IMR-90 (cell line): ENCODE measurements at regions not wholly inside any gene's neighbourhood (a gene's known extent, or its start where the extent isn't known, plus 50 kb on each side); places are given as distances from the start of the nearest gene placed in this dataset.

Experiments used
- ATAC-seq: fragments of 200-7000 bp; cut with Tn5 transposase; 2 replicates; pipeline ENCODE4 v1.9.1; 2020; ENCODE audit warnings: low read depth, mild to moderate bottlenecking, moderate library complexity
- BruUV-seq: library from RNA; stranded (reverse); fragments of 400-500 nt; replicated peaks from 2 replicates; lab custom pipeline; 2021; lab: Mats Ljungman, UMichigan
- CTCF ChIA-PET: fragments of 300-600 bp; formaldehyde crosslinking; extraction: SDS; loops from one replicate; lab custom pipeline; 2021; ENCODE audit warnings: antibody characterized with exemption; lab: Yijun Ruan, JAX
- POLR2A ChIA-PET: fragments of 300-600 bp; sonication (Branson Sonifier 250); formaldehyde crosslinking; loops from one replicate; lab custom pipeline; 2022; ENCODE audit warnings: antibody characterized with exemption; ENCODE audit not compliant: unreplicated experiment; lab: Charles Lee
- DNase-seq: peaks from one replicate; pipeline ENCODE4 v3.0.0; 2013
- H2AFZ ChIP-seq: replicated peaks from 2 replicates; pipeline ENCODE3; 2013; ENCODE audit warnings: low read length, mild to moderate bottlenecking; ENCODE audit not compliant: poor library complexity
- H2AK5ac ChIP-seq: 2 replicates; pipeline ENCODE4 v1.6.1; 2013; ENCODE audit warnings: low read depth, low read length, inconsistent platforms
- H2AK9ac ChIP-seq: replicated peaks from 2 replicates; pipeline ENCODE3; 2013; ENCODE audit warnings: mild to moderate bottlenecking, low read depth, low read length, moderate library complexity; ENCODE audit not compliant: poor library complexity
- H2BK120ac ChIP-seq: 2 replicates; pipeline ENCODE4 v1.6.1; 2013; ENCODE audit warnings: low read depth, low read length, inconsistent platforms
- H2BK15ac ChIP-seq: 3 replicates; pipeline ENCODE4 v1.6.1; 2013; ENCODE audit warnings: low read depth, low read length, inconsistent platforms
- H2BK20ac ChIP-seq: 2 replicates; pipeline ENCODE4 v1.6.1; 2013; ENCODE audit warnings: low read depth, mild to moderate bottlenecking, inconsistent platforms, low read length, moderate library complexity
- H2BK5ac ChIP-seq: 2 replicates; pipeline ENCODE4 v1.6.1; 2013; ENCODE audit warnings: mild to moderate bottlenecking, low read depth, low read length, inconsistent platforms; ENCODE audit not compliant: poor library complexity, severe bottlenecking
- H3K14ac ChIP-seq: replicated peaks from 2 replicates; pipeline ENCODE4 v1.6.1; 2013; ENCODE audit warnings: low read depth, low read length, inconsistent platforms
- H3K18ac ChIP-seq: 2 replicates; pipeline ENCODE4 v1.6.1; 2013; ENCODE audit warnings: low read depth, low read length, control low read depth
- H3K23ac ChIP-seq: 2 replicates; pipeline ENCODE4 v1.6.1; 2013; ENCODE audit warnings: low read depth, low read length, inconsistent platforms
- H3K27ac ChIP-seq: 2 replicates; pipeline ENCODE4 v1.5.1; 2013; ENCODE audit warnings: mild to moderate bottlenecking, control low read depth, low read length; ENCODE audit not compliant: insufficient read depth
- H3K27me3 ChIP-seq: 2 replicates; pipeline ENCODE4 v1.6.1; 2013; ENCODE audit warnings: low read length; ENCODE audit not compliant: control insufficient read depth, insufficient read depth
- H3K36me3 ChIP-seq: 2 replicates; pipeline ENCODE4 v1.6.1; 2013; ENCODE audit warnings: low read length, mixed read lengths; ENCODE audit not compliant: control insufficient read depth, insufficient read depth
- H3K4ac ChIP-seq: 2 replicates; pipeline ENCODE4 v1.6.1; 2013; ENCODE audit warnings: low read depth, low read length, inconsistent platforms
- H3K4me1 ChIP-seq: 2 replicates; pipeline ENCODE4 v1.6.1; 2013; ENCODE audit warnings: low read length, mixed read lengths; ENCODE audit not compliant: control insufficient read depth, insufficient read depth
- H3K4me2 ChIP-seq: 2 replicates; pipeline ENCODE4 v1.6.1; 2013; ENCODE audit warnings: low read depth, mild to moderate bottlenecking, control low read depth, low read length, moderate library complexity
- H3K4me3 ChIP-seq: 2 replicates; pipeline ENCODE4 v1.5.1; 2013; ENCODE audit warnings: low read depth, mild to moderate bottlenecking, control low read depth, low read length, moderate library complexity; ENCODE audit not compliant: insufficient read depth
- H3K56ac ChIP-seq: 2 replicates; pipeline ENCODE4 v1.6.1; 2013; ENCODE audit warnings: low read length, inconsistent platforms; ENCODE audit not compliant: insufficient read depth; ENCODE audit errors: extremely low read depth
- H3K79me1 ChIP-seq, 2 experiments: 2 replicates each; pipeline ENCODE4 v1.6.1; 2013; ENCODE audit warnings: low read length in 2 of 2, inconsistent platforms in 1 of 2, low read depth in 1 of 2
- H3K9ac ChIP-seq: 2 replicates; pipeline ENCODE4 v1.6.1; 2013; ENCODE audit warnings: low read depth, low read length, control low read depth
- H3K9me1 ChIP-seq: 2 replicates; pipeline ENCODE4 v1.6.1; 2013; ENCODE audit warnings: low read length, inconsistent platforms; ENCODE audit not compliant: insufficient read depth
- H3K9me3 ChIP-seq: 2 replicates; pipeline ENCODE4 v1.6.1; 2013; ENCODE audit warnings: low read length; ENCODE audit not compliant: control insufficient read depth, insufficient read depth
- H4K20me1 ChIP-seq: 2 replicates; pipeline ENCODE4 v1.6.1; 2013; ENCODE audit warnings: low read length, inconsistent platforms; ENCODE audit not compliant: insufficient read depth
- H4K5ac ChIP-seq: 2 replicates; pipeline ENCODE4 v1.6.1; 2013; ENCODE audit warnings: mild to moderate bottlenecking, low read depth, low read length, control low read depth
- H4K8ac ChIP-seq, 2 experiments: 2 replicates each; pipeline ENCODE4 v1.6.1; 2013; ENCODE audit warnings: low read depth in 2 of 2, low read length in 2 of 2, control low read depth in 1 of 2, inconsistent platforms in 1 of 2
- H4K91ac ChIP-seq: 2 replicates; pipeline ENCODE4 v1.6.1; 2013; ENCODE audit warnings: low read depth, low read length, inconsistent platforms; ENCODE audit not compliant: insufficient read depth
- MAZ ChIP-seq: IDR thresholded peaks from 2 replicates; pipeline ENCODE4 v1.6.1; 2012; ENCODE audit warnings: low read depth, mild to moderate bottlenecking, low read length, improper control_type of control experiment, moderate library complexity, borderline replicate concordance
- MXI1 ChIP-seq: IDR thresholded peaks from 2 replicates; pipeline ENCODE4 v1.6.1; 2012; ENCODE audit warnings: low read depth, mild to moderate bottlenecking, low read length, moderate library complexity, borderline replicate concordance
- WGBS, 2 experiments: methylation state at CpG; one replicate each; pipeline versions ENCODE4 v1.1.5 to v1.1.7; 2013; ENCODE audit warnings: missing lambda C conversion rate in 2 of 2; ENCODE audit not compliant: insufficient read length in 1 of 2; ENCODE audit errors: extremely low coverage in 2 of 2; 5-methylcytosine and 5-hydroxymethylcytosine counted together
- dilution Hi-C: fragments of 300-500 bp; cut with HindIII; formaldehyde crosslinking; loops from one replicate; pipeline ENCODE4 v1.14.3; 2018; ENCODE audit warnings: low sequenced_read_pairs; ENCODE audit not compliant: unreplicated experiment
- in situ Hi-C: fragments of 300-500 bp; cut with MboI; formaldehyde crosslinking; loops from 3 replicates; pipeline ENCODE4 v1.14.3; 2019; ENCODE audit warnings: low sequenced_read_pairs, inconsistent platforms, mixed read lengths
- intact Hi-C: fragments of 100-400 bp; cut with micrococcal nuclease; formaldehyde crosslinking; loops from 2 replicates; pipeline ENCODE4 v1.10.0; 2022
- TF ChIP-seq, protein P1 (sequence below): conservative IDR thresholded peaks from 2 replicates; pipeline ENCODE4 v1.5.1; 2012; ENCODE audit warnings: mild to moderate bottlenecking, low read depth, low read length, improper control_type of control experiment

DNA sequence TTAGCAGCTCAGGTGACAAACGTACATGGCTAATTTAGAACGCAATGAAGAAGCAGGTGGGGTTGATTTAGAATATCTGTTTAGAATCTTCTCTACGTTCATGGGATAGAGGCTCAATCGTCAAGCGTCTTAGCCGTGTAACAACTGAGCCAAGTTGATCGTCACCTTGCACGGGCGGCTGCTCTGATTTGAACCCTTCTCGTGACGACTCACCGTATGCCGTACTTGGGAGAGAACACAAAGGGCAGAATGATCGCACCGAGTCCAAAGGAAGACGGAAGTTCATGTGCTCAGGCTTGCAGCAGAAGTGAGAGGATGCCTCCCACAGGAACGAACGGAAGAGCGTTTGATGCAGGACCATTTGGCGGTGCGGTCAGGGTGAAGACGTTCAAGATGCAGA lies 108.3 kb upstream of the TCERG1L start:
- no peak overlapping the region for H2BK5ac ChIP-seq
- TF ChIP-seq MAZ, result no peak
- TF ChIP-seq MXI1, result no peak
- TF ChIP-seq, protein P1, sequence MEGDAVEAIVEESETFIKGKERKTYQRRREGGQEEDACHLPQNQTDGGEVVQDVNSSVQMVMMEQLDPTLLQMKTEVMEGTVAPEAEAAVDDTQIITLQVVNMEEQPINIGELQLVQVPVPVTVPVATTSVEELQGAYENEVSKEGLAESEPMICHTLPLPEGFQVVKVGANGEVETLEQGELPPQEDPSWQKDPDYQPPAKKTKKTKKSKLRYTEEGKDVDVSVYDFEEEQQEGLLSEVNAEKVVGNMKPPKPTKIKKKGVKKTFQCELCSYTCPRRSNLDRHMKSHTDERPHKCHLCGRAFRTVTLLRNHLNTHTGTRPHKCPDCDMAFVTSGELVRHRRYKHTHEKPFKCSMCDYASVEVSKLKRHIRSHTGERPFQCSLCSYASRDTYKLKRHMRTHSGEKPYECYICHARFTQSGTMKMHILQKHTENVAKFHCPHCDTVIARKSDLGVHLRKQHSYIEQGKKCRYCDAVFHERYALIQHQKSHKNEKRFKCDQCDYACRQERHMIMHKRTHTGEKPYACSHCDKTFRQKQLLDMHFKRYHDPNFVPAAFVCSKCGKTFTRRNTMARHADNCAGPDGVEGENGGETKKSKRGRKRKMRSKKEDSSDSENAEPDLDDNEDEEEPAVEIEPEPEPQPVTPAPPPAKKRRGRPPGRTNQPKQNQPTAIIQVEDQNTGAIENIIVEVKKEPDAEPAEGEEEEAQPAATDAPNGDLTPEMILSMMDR, result no peak
- H3K79me1 ChIP-seq, result no peaks in the 10 kb centered on the region
- no peak overlapping the region for H3K9ac ChIP-seq
- H2AFZ ChIP-seq, result no peak overlapping the region
- no peak overlapping the region for H4K5ac ChIP-seq
- H4K20me1 ChIP-seq, result no peaks in the 10 kb centered on the region
- no peak overlapping the region for H4K8ac ChIP-seq
- intact Hi-C loops, result no loop called here
- no peak overlapping the region for H3K18ac ChIP-seq
- H2BK120ac ChIP-seq, result no peak overlapping the region
- H2BK20ac ChIP-seq, result no peak overlapping the region
- no peak overlapping the region for H3K56ac ChIP-seq
- H3K4me1 ChIP-seq, result no peaks in the 10 kb centered on the region
- no peak overlapping the region for H3K23ac ChIP-seq
- H4K91ac ChIP-seq, result no peak overlapping the region
- CTCF ChIA-PET, result no interaction called here
- H3K14ac ChIP-seq, result no peak overlapping the region
- H3K4me3 ChIP-seq, result no peak overlapping the region
- in situ Hi-C loops, result no loop called here
- dilution Hi-C loops, result no loop called here
- H3K4me2 ChIP-seq, result no peak overlapping the region
- no peaks in the 10 kb centered on the region for H3K27me3 ChIP-seq
- POLR2A ChIA-PET, result no interaction called here
- H3K4ac ChIP-seq, result no peak overlapping the region
- H3K9me1 ChIP-seq, result no peaks in the 10 kb centered on the region
- H2AK9ac ChIP-seq, result no peak overlapping the region
- ATAC-seq, result no peak
- H3K27ac ChIP-seq, result no peak overlapping the region
- H2AK5ac ChIP-seq, result no peak overlapping the region
- DNase-seq, result no peak
- peaks cover 39% of the 10 kb centered on the region for H3K9me3 ChIP-seq
- BruUV-seq, result no TSS peak
- no peak overlapping the region for H2BK15ac ChIP-seq
- 85% methylated on average over 19 of the region's 22 CpGs; no CpG with 5 or more reads in 1 of the 2 experiments for WGBS, 2 experiments
- no peaks in the 10 kb centered on the region for H3K36me3 ChIP-seq
